ENCODE measurements at regions not wholly inside any gene's neighbourhood (a gene's known extent, or its start where the extent isn't known, plus 50 kb on each side); places are given as distances from the start of the nearest gene placed in this dataset.

GRCh38 chr2:143946436-143947391, 573.2 kb downstream of the ZEB2 start:
- no TSS peak for BruUV-seq (replicated peaks)
- no peak overlapping the region for H3K9ac ChIP-seq (ENCODE audit: insufficient read depth in 1 of 2, low read depth in 2 of 2, low read length in 2 of 2)
- DNase-seq (ENCODE audit: extremely low read depth in 1 of 4, low spot score in 3 of 4) (no peak), ATAC-seq (no peak), FAIRE-seq (no peak)
- H3K9me3 ChIP-seq (replicated peaks; ENCODE audit: control insufficient read depth, insufficient read depth, low read depth, low read length), result no peaks in the 10 kb centered on the region
- H3K79me2 ChIP-seq (ENCODE audit: control insufficient read depth, insufficient read depth, low read length), result no peaks in the 10 kb centered on the region
- intact Hi-C loops (cut with micrococcal nuclease) (no loop called here), in situ Hi-C loops (cut with MboI) (no loop called here)
- H3K36me3 ChIP-seq (ENCODE audit: control insufficient read depth, insufficient read depth, low read length), result no peaks in the 10 kb centered on the region
- 58% methylated on average over 18 of the region's 18 CpGs for WGBS (ENCODE audit: insufficient coverage, low coverage, missing lambda C conversion rate)
- no peak overlapping the region for H3K4me2 ChIP-seq (ENCODE audit: insufficient read depth, low read length)
- H3K4me3 ChIP-seq, result no peak overlapping the region
- H3K9me1 ChIP-seq (ENCODE audit: control insufficient read depth, insufficient read depth, low read length), result no peaks in the 10 kb centered on the region
- TF ChIP-seq ETV5 (CRISPR knock-in tag; IDR thresholded peaks at IDR 0.05; ENCODE audit: low read depth) (no peak), U2AF2 (optimal IDR thresholded peaks at IDR 0.05; ENCODE audit: low read depth, low read length) (no peak), EZH2 (IDR thresholded peaks at IDR 0.05; ENCODE audit: borderline replicate concordance, low read depth, low read length) (no peak), ZNF57 (CRISPR knock-in tag; IDR thresholded peaks at IDR 0.05) (no peak), CBX1 (IDR thresholded peaks at IDR 0.05; ENCODE audit: low read depth) (no peak), PHTF2 (CRISPR knock-in tag; IDR thresholded peaks at IDR 0.05) (no peak), CHD1 (IDR thresholded peaks at IDR 0.05; ENCODE audit: low read length) (no peak), TAF1 (IDR thresholded peaks at IDR 0.05; ENCODE audit: control insufficient read depth, extremely low read depth, insufficient read depth, low read length, severe bottlenecking) (no peak), VEZF1 (CRISPR knock-in tag; IDR thresholded peaks at IDR 0.05) (no peak), CCNT2 (IDR thresholded peaks at IDR 0.05; ENCODE audit: borderline replicate concordance, extremely low read depth, insufficient read length, low read depth, low read length) (no peak), NONO (IDR thresholded peaks at IDR 0.05; ENCODE audit: low read depth in 2 of 2, low read length in 1 of 2) (no peak), HMGN3 (IDR thresholded peaks at IDR 0.05; ENCODE audit: borderline replicate concordance, extremely low read depth, insufficient read length, low read depth, low read length) (no peak), ZSCAN32 (CRISPR knock-in tag; IDR thresholded peaks at IDR 0.05) (no peak), TCF7L2 (IDR thresholded peaks at IDR 0.05; ENCODE audit: low read depth, low read length) (no peak)
- H3K27ac ChIP-seq (ENCODE audit: extremely low read depth, low read depth, low read length), result no peak overlapping the region
- POLR2A ChIA-PET, result no interaction called here
- H4K20me1 ChIP-seq (replicated peaks; ENCODE audit: control insufficient read depth, insufficient read depth, low read length), result no peaks in the 10 kb centered on the region
- no peaks in the 10 kb centered on the region for H3K27me3 ChIP-seq (ENCODE audit: control insufficient read depth in 2 of 2, insufficient read depth in 2 of 2, low read length in 2 of 2)
- no peak overlapping the region for H2AFZ ChIP-seq (ENCODE audit: low read depth, low read length)
- H3K4me1 ChIP-seq (replicated peaks in 1 of 2; ENCODE audit: control insufficient read depth in 2 of 2, insufficient read depth in 2 of 2, low read length in 2 of 2), result no peaks in the 10 kb centered on the region
- CTCF ChIA-PET (ENCODE audit: low intra/inter-chr PET ratio), result no interaction called here
